ENCODE measurements at regions not wholly inside any gene's neighbourhood (a gene's known extent, or its start where the extent isn't known, plus 50 kb on each side); places are given as distances from the start of the nearest gene placed in this dataset.

DNA sequence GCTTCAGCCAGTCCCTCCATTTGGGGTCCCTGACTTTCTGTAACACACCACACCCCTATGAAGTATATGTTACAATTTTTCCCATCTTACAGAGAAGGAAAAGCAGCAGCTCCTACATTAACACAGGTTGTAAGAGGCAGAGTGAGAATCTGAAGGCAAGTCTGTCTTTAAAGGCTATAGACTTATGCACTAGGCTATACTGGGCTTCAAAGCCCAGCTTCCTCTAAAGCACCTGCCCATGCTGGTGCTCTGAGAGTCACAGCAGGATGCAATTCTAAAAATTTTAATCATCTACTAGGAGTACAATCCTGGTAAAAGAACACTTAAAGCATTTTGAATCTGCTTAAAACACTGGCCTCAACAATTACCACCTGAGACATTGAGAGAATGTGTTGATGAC, 113.0 kb upstream of the NLGN4Y start:
- no peaks in the 10 kb centered on the region for H3K27me3 ChIP-seq (replicated peaks)
- H3K27ac ChIP-seq: no peak overlapping the region
- no peak for DNase-seq (ENCODE audit: low read depth in 1 of 2, low spot score in 2 of 2)
- H3K36me3 ChIP-seq: no peaks in the 10 kb centered on the region
- H3K4me3 ChIP-seq: no peak overlapping the region
- H3K9me3 ChIP-seq (replicated peaks): no peaks in the 10 kb centered on the region
- no peaks in the 10 kb centered on the region for H3K4me1 ChIP-seq (replicated peaks)

DNA sequence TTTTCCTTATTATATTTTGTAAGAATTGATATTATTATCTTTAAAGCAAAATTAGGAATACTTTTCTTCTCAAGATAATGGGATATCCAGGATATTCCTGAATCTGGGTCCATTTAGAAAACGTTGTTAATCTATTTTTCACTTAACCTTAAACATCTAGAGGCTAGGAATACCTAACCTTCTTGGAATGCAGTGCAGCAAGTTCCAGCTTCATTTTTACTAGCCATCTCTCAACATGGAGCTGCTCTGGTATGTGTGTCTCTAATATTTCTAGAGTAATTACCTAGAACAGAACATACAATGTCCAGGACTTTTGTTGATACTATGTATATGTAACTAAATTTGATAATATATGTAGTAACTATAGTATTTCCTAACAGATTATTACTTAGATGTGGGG, 87.8 kb upstream of the NLGN4Y start:
- no peak overlapping the region for H3K27ac ChIP-seq
- no peaks in the 10 kb centered on the region for H3K27me3 ChIP-seq (replicated peaks)
- DNase-seq (ENCODE audit: low read depth in 1 of 2, low spot score in 2 of 2): no peak
- H3K4me1 ChIP-seq (replicated peaks): no peaks in the 10 kb centered on the region
- no peaks in the 10 kb centered on the region for H3K36me3 ChIP-seq
- H3K4me3 ChIP-seq: no peak overlapping the region
- no peaks in the 10 kb centered on the region for H3K9me3 ChIP-seq (replicated peaks)

DNA sequence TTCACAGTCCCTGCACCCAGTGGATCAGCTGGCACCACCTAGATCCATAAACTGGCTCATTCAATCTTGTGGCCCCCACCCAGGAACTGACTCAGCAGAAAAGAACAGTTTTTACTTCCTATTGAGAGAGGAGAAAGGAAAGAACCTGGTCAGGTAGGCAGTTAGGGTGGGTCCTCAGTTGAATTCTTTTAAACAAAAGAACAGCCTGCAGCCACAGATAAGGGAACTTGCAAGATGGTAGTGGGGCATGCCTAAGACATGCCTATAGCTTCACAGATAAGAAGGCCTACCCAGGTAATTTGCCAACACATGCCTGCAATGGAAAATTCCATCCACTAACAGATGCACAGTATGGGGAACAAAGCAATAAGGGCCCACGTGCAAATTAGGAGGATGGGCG, 86.7 kb upstream of the NLGN4Y start:
- no peaks in the 10 kb centered on the region for H3K9me3 ChIP-seq (replicated peaks)
- H3K27ac ChIP-seq: no peak overlapping the region
- H3K4me3 ChIP-seq: no peak overlapping the region
- no peaks in the 10 kb centered on the region for H3K36me3 ChIP-seq
- no peaks in the 10 kb centered on the region for H3K27me3 ChIP-seq (replicated peaks)
- DNase-seq (ENCODE audit: low read depth in 1 of 2, low spot score in 2 of 2): no peak
- no peaks in the 10 kb centered on the region for H3K4me1 ChIP-seq (replicated peaks)

GRCh38 chrY:14438395-14438794, 85.9 kb upstream of the NLGN4Y start:
- no peaks in the 10 kb centered on the region for H3K36me3 ChIP-seq

DNA sequence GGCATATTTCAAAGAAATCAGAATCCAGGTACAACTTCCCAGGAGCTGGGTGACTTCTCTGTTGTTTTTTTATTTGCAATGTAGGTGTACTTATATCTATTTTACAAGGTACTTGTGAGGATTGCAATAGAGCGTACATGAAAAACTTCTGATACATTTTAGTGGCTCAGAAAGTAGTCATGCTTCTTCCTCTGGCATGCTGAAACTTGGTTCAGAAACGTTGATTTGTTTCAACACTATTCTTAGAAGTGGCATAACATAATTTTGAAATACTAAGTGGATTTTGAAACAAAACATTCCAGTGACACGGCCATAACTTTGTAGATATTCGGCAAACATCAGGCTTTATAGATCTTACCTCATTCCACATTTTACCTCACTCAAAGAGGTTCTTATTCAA, 79.8 kb upstream of the NLGN4Y start:
- H3K4me3 ChIP-seq: no peak overlapping the region
- DNase-seq (ENCODE audit: low read depth in 1 of 2, low spot score in 2 of 2): no peak
- H3K27me3 ChIP-seq (replicated peaks): no peaks in the 10 kb centered on the region

More at GRCh38 chrY:14438395-14438794, 85.9 kb upstream of the NLGN4Y start:
- no peak for DNase-seq (ENCODE audit: low read depth in 1 of 2, low spot score in 2 of 2)
- Histone ChIP-seq H3K4me3 (no peak overlapping the region), H3K27ac (no peak overlapping the region), H3K27me3 (replicated peaks) (no peaks in the 10 kb centered on the region), H3K9me3 (replicated peaks) (no peaks in the 10 kb centered on the region), H3K4me1 (replicated peaks) (no peaks in the 10 kb centered on the region)

GRCh38 chrY:14468151-14468683, 56.1 kb upstream of the NLGN4Y start:
- H3K9me3 ChIP-seq (replicated peaks): no peaks in the 10 kb centered on the region
- DNase-seq (ENCODE audit: low read depth in 1 of 2, low spot score in 2 of 2): no peak
- H3K27me3 ChIP-seq (replicated peaks): no peaks in the 10 kb centered on the region
- H3K4me3 ChIP-seq: no peak overlapping the region
- no peak overlapping the region for H3K27ac ChIP-seq
- no peaks in the 10 kb centered on the region for H3K36me3 ChIP-seq
- H3K4me1 ChIP-seq (replicated peaks): no peaks in the 10 kb centered on the region

More for the DNA sequence above, 79.8 kb upstream of the NLGN4Y start:
- Histone ChIP-seq H3K4me1 (replicated peaks) (no peaks in the 10 kb centered on the region), H3K9me3 (replicated peaks) (no peaks in the 10 kb centered on the region), H3K27ac (no peak overlapping the region), H3K36me3 (no peaks in the 10 kb centered on the region)

- no peaks in the 10 kb centered on the region for H3K36me3 ChIP-seq
- no peak for DNase-seq (ENCODE audit: low read depth in 1 of 2, low spot score in 2 of 2)
- no peaks in the 10 kb centered on the region for H3K9me3 ChIP-seq (replicated peaks)
These were observed 51.9 kb upstream of the NLGN4Y start for GRCh38 chrY:14472421-14472820.

DNA sequence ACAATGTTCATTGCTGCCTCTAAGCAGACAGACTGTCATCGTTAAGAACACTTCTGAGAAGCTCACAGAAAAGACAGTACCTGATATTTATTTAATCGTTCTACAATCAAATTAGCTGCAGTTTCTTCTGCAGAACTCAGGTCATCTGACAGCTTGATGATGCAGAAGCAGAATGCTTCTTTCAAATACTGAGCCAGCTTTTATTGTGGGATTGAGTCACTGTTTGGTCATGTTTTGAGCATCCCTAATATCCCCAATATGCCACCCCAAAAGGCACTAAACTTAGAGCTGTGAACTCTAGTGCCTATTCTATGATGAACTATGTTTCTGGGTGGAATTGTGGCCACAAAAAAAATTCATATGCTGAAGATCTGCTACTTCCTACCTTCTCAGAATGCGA, 51.0 kb upstream of the NLGN4Y start:
- no peak overlapping the region for H3K4me3 ChIP-seq
- H3K9me3 ChIP-seq (replicated peaks): no peaks in the 10 kb centered on the region
- no peaks in the 10 kb centered on the region for H3K27me3 ChIP-seq (replicated peaks)
- no peaks in the 10 kb centered on the region for H3K36me3 ChIP-seq
- H3K27ac ChIP-seq: no peak overlapping the region
- H3K4me1 ChIP-seq (replicated peaks): no peaks in the 10 kb centered on the region
- DNase-seq (ENCODE audit: low read depth in 1 of 2, low spot score in 2 of 2): no peak

More at GRCh38 chrY:14472421-14472820, 51.9 kb upstream of the NLGN4Y start:
- no peaks in the 10 kb centered on the region for H3K4me1 ChIP-seq (replicated peaks)
- H3K27ac ChIP-seq: no peak overlapping the region
- no peak overlapping the region for H3K4me3 ChIP-seq
- H3K27me3 ChIP-seq (replicated peaks): no peaks in the 10 kb centered on the region

All from SJSA1 (cell line).